Peyer's patch (tissue), 4 donors: ENCODE measurements at regions not wholly inside any gene's neighbourhood (a gene's known extent, or its start where the extent isn't known, plus 50 kb on each side); places are given as distances from the start of the nearest gene placed in this dataset.

Experiments
- DNase-seq, 3 donors: peaks; one replicate each; pipeline ENCODE4 v3.0.0-alpha.2; 2017 to 2019
- H3K27ac ChIP-seq, 4 donors: fragments of 200-600 bp; sonication (generic); one replicate each; pipeline ENCODE4 v1.5.1; 2016 to 2019
- H3K27me3 ChIP-seq, 2 donors: fragments of 200-600 bp; sonication (generic); one replicate each; pipeline ENCODE4 v1.5.1; 2019
- H3K36me3 ChIP-seq, 3 donors: fragments of 200-600 bp; sonication (generic); one replicate each; pipeline ENCODE4 v1.5.1; 2016 to 2019
- H3K4me1 ChIP-seq, 4 donors: fragments of 200-600 bp; sonication (generic); one replicate each; pipeline ENCODE4 v1.5.1; 2016 to 2019
- H3K4me3 ChIP-seq, 4 donors: fragments of 200-600 bp; sonication (generic); 1 replicate in 3 of 4; 2 replicates in 1 of 4; pipeline ENCODE4 v1.5.1; 2016 to 2019; ENCODE audit warnings: mild to moderate bottlenecking in 1 of 4
- H3K9me3 ChIP-seq, 4 donors: fragments of 200-600 bp; sonication (generic); one replicate each; pipeline ENCODE4 v1.5.1; 2016 to 2019; ENCODE audit warnings: mild to moderate bottlenecking in 1 of 4
- CTCF ChIP-seq, 6 experiments: fragments of 450-650 bp in 4 of 6; fragments of 200-600 bp in 2 of 6; sonication (generic) in 1 of 6; IDR thresholded peaks; one replicate each; pipeline ENCODE4 v1.5.1; 2017 to 2019; ENCODE audit warnings: antibody characterized with exemption in 6 of 6, mild to moderate bottlenecking in 3 of 6, moderate library complexity in 1 of 6
- POLR2A ChIP-seq, 2 donors: fragments of 450-650 bp; IDR thresholded peaks; one replicate each; pipeline ENCODE4 v1.5.1; 2017; ENCODE audit warnings: antibody characterized with exemption in 2 of 2, mild to moderate bottlenecking in 2 of 2, moderate library complexity in 2 of 2

GRCh38 chr14:87094913-87095312 is 898.1 kb downstream of the GALC start:
- H3K4me3 ChIP-seq, result no peak overlapping the region
- DNase-seq, result no peak
- no peaks in the 10 kb centered on the region for H3K27me3 ChIP-seq
- no peaks in the 10 kb centered on the region for H3K9me3 ChIP-seq
- no peaks in the 10 kb centered on the region for H3K36me3 ChIP-seq
- no peak for TF ChIP-seq POLR2A (IDR thresholded peaks at IDR 0.05)
- no peak for TF ChIP-seq CTCF (IDR thresholded peaks at IDR 0.05)
- H3K27ac ChIP-seq, result no peak overlapping the region
- no peaks in the 10 kb centered on the region for H3K4me1 ChIP-seq

- Histone ChIP-seq H3K36me3 (no peaks in the 10 kb centered on the region), H3K27ac (no peak overlapping the region), H3K4me3 (no peak overlapping the region), H3K27me3 (no peaks in the 10 kb centered on the region), H3K9me3 (no peaks in the 10 kb centered on the region), H3K4me1 (no peaks in the 10 kb centered on the region)
- no peak for DNase-seq
- TF ChIP-seq POLR2A (IDR thresholded peaks at IDR 0.05) (no peak), CTCF (IDR thresholded peaks at IDR 0.05) (no peak)
Measured at GRCh38 chr14:87088588-87088987, 904.4 kb downstream of the GALC start.

- H3K27ac ChIP-seq, result no peak overlapping the region
- H3K36me3 ChIP-seq, result no peaks in the 10 kb centered on the region
- no peak overlapping the region for H3K4me3 ChIP-seq
- H3K9me3 ChIP-seq, result no peaks in the 10 kb centered on the region
- H3K27me3 ChIP-seq, result no peaks in the 10 kb centered on the region
- H3K4me1 ChIP-seq, result no peaks in the 10 kb centered on the region
- no peak for TF ChIP-seq POLR2A (IDR thresholded peaks at IDR 0.05)
- no peak for TF ChIP-seq CTCF (IDR thresholded peaks at IDR 0.05)
- DNase-seq, result no peak
Measured at GRCh38 chr14:87087881-87088280, 905.1 kb downstream of the GALC start.

- Histone ChIP-seq H3K9me3 (no peaks in the 10 kb centered on the region), H3K4me1 (no peaks in the 10 kb centered on the region), H3K27ac (no peak overlapping the region), H3K27me3 (no peaks in the 10 kb centered on the region), H3K4me3 (no peak overlapping the region), H3K36me3 (no peaks in the 10 kb centered on the region)
- DNase-seq, result no peak
- no peak for TF ChIP-seq POLR2A (IDR thresholded peaks at IDR 0.05)
- no peak for TF ChIP-seq CTCF (IDR thresholded peaks at IDR 0.05)
Measured at GRCh38 chr14:87084908-87085307, 908.1 kb downstream of the GALC start.

GRCh38 chr14:87082917-87083316 is 910.1 kb downstream of the GALC start:
- Histone ChIP-seq H3K36me3 (no peaks in the 10 kb centered on the region), H3K9me3 (no peaks in the 10 kb centered on the region), H3K4me1 (no peaks in the 10 kb centered on the region), H3K4me3 (no peak overlapping the region), H3K27me3 (no peaks in the 10 kb centered on the region), H3K27ac (no peak overlapping the region)
- no peak for DNase-seq
- no peak for TF ChIP-seq POLR2A (IDR thresholded peaks at IDR 0.05)
- TF ChIP-seq CTCF (IDR thresholded peaks at IDR 0.05), result no peak

- Histone ChIP-seq H3K4me1 (no peaks in the 10 kb centered on the region), H3K9me3 (no peaks in the 10 kb centered on the region), H3K4me3 (no peak overlapping the region), H3K27ac (no peak overlapping the region), H3K27me3 (no peaks in the 10 kb centered on the region), H3K36me3 (no peaks in the 10 kb centered on the region)
- no peak for TF ChIP-seq CTCF (IDR thresholded peaks at IDR 0.05)
- no peak for TF ChIP-seq POLR2A (IDR thresholded peaks at IDR 0.05)
- no peak for DNase-seq
Measured at GRCh38 chr14:87081004-87081403, 912.0 kb downstream of the GALC start.
